ENCODE measurements at regions not wholly inside any gene's neighbourhood (a gene's known extent, or its start where the extent isn't known, plus 50 kb on each side); places are given as distances from the start of the nearest gene placed in this dataset.

DNA sequence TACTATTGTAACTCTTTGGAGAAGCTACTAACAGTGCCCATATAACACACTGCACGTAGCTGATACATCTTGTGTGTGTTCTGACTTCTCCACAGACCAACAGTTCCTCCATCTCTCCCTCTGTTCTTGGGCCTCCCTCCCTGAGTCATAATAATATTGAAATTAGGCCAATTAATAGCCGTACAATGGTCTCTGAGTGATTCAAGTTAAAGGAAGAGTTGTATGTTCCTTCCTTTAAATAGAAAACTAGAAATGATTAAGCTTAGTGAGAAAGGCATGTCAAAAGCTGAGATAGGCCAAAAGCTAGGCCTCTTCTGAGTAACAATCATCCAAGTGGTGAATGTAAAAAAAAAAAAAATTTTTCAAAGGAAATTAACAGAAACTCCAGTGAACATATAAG is 828.4 kb upstream of the CHAC2 start:
- TF ChIP-seq, protein P1, sequence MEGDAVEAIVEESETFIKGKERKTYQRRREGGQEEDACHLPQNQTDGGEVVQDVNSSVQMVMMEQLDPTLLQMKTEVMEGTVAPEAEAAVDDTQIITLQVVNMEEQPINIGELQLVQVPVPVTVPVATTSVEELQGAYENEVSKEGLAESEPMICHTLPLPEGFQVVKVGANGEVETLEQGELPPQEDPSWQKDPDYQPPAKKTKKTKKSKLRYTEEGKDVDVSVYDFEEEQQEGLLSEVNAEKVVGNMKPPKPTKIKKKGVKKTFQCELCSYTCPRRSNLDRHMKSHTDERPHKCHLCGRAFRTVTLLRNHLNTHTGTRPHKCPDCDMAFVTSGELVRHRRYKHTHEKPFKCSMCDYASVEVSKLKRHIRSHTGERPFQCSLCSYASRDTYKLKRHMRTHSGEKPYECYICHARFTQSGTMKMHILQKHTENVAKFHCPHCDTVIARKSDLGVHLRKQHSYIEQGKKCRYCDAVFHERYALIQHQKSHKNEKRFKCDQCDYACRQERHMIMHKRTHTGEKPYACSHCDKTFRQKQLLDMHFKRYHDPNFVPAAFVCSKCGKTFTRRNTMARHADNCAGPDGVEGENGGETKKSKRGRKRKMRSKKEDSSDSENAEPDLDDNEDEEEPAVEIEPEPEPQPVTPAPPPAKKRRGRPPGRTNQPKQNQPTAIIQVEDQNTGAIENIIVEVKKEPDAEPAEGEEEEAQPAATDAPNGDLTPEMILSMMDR (IDR thresholded peaks at IDR 0.05; ENCODE audit: control insufficient read depth, insufficient read depth, low read depth, low read length, missing control alignments): no peak
- no peak for DNase-seq (ENCODE audit: low read depth)
- H3K4me3 ChIP-seq (ENCODE audit: control insufficient read depth, low read depth, low read length): no peak overlapping the region

DNA sequence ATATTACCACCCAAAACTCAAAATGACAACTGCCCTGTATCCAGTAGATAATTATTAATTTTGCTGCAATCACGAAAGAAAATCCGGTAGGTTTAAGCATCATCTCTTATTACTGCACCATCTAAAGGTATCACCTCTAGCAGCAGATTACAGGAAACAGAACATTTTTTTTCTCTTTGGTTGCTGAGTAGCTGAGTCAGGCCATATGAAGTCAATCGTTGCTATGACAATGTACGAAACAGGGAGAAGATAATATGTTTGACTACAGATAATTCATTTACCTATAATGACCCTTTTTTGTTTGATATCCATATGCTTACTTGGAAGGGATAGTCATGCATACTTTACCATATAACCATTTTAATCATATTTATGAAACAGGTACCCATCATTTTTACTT is 831.6 kb upstream of the CHAC2 start:
- no peak overlapping the region for H3K4me3 ChIP-seq (ENCODE audit: control insufficient read depth, low read depth, low read length)
- TF ChIP-seq, protein P1 (IDR thresholded peaks at IDR 0.05; ENCODE audit: control insufficient read depth, insufficient read depth, low read depth, low read length, missing control alignments): no peak
- DNase-seq (ENCODE audit: low read depth): no peak

DNA sequence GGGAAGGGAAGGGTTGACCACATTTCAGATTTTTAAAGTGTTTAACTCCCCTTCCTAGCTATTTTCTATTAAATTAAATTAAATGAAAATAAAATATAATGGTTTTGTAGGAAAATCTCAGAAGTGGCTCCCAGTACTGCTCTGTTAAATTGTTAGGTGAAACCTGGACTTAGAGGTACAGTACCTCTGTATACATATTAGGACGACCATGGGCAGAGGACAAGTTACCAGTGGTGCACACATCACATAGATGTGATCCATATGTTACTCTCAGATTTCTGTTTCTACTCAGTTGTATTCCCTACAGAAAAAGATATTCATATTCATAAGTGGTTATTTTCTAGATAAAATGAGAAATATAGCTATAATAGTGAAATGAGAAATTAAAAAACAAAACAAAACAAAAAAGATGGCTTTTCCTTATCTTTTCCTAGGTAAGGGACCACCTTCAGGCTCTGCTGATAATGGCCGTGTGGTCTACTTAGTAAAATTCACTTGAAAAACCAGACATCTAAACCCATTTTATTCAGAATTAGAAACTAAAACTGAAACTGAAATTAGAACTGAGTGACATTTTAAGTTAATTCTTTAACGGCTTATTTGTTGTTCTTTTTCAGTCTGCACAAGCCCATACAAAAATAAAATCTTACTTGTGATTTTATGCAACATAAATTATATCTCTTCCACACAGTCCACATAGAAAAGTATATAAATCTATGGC is 832.5 kb upstream of the CHAC2 start:
- H3K4me3 ChIP-seq (ENCODE audit: control insufficient read depth, low read depth, low read length): no peak overlapping the region
- TF ChIP-seq, protein P1 (IDR thresholded peaks at IDR 0.05; ENCODE audit: control insufficient read depth, insufficient read depth, low read depth, low read length, missing control alignments): no peak
- no peak for DNase-seq (ENCODE audit: low read depth)

DNA sequence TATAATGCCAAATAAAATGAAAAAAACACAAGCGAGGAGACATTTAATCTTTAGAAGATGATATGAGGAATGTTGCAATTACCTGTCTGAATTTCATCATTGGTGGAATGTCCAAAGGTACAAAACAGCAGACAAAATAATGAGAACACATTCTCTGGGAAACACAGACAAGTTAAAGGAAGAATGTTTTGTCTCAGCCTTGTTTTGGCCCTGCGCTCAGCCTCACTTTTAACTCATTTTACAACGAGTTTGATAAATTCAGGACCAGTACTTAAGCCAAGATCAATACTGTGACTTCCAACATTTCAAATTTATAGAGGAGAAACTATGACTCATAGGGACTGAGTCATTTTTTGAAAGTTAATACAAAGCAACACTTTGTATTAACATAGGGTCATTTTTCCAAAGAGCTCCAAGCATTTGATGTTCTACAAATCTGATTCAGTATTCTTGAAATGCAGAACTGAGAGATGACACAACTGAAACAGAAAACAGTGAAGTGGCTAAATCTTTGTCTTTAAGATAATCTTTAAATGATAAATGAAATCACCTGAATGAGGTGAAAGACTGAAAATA is 833.2 kb upstream of the CHAC2 start:
- no peak overlapping the region for H3K4me3 ChIP-seq (ENCODE audit: control insufficient read depth, low read depth, low read length)
- DNase-seq (ENCODE audit: low read depth): no peak
- TF ChIP-seq, protein P1 (IDR thresholded peaks at IDR 0.05; ENCODE audit: control insufficient read depth, insufficient read depth, low read depth, low read length, missing control alignments): no peak

DNA sequence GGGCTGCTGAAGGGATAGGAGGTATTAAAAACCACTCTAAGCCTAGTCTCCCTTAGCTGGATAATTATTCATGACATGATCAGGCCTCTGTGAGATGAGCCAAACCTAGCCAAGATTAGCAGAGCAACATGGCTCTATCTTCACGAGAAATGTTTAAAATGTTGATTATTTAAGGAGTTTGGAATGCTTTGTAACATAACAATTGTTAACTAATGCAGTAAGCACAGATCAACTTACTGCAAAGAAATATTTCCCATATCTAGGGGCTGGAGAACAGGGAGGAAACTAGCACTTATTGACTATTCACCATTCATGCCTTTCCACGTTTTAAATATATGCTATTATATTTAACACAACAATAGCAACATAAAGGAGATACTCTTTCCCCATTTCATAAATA is 833.7 kb upstream of the CHAC2 start:
- DNase-seq (ENCODE audit: low read depth): no peak
- no peak overlapping the region for H3K4me3 ChIP-seq (ENCODE audit: control insufficient read depth, low read depth, low read length)

DNA sequence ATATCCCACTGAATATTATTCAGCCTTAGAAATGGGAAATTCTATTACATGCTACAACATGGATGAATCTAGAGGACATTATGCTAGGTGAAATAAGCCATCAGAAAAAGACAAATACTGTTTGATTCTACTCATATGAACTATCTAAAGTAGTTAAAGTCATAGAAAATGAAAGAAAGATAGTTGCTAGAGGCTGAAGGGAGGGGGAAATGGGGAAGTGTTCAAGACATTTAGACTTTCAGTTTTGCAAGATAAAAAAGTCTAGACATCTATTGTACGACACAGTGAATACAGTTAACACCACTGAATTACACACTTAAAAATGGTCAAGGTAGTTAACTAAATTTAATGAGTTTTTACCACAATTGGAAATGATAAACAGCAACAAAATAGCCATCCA is 835.9 kb upstream of the CHAC2 start:
- no peak overlapping the region for H3K4me3 ChIP-seq (ENCODE audit: control insufficient read depth, low read depth, low read length)
- no peak for DNase-seq (ENCODE audit: low read depth)
- TF ChIP-seq, protein P1 (IDR thresholded peaks at IDR 0.05; ENCODE audit: control insufficient read depth, insufficient read depth, low read depth, low read length, missing control alignments): no peak

More for the DNA sequence above, 833.7 kb upstream of the CHAC2 start:
- TF ChIP-seq, protein P1 (IDR thresholded peaks at IDR 0.05; ENCODE audit: control insufficient read depth, insufficient read depth, low read depth, low read length, missing control alignments): no peak
